ENCODE measurements at regions not wholly inside any gene's neighbourhood (a gene's known extent, or its start where the extent isn't known, plus 50 kb on each side); places are given as distances from the start of the nearest gene placed in this dataset.
"Not testable (repeated sequence)": the region's sequence is repeated elsewhere in the genome, so short reads cannot be mapped to it uniquely, and the experiment has no call there.

GRCh38 chr18:67007085-67007484 is 403.2 kb upstream of the CDH19 start:
- DNase-seq (ENCODE audit: low spot score) = no peak

- no peak for DNase-seq (ENCODE audit: low spot score)
Measured at GRCh38 chr18:67001052-67001451, 397.2 kb upstream of the CDH19 start.

GRCh38 chr18:66999003-66999402 is 395.1 kb upstream of the CDH19 start:
- DNase-seq (ENCODE audit: low spot score) = no peak

- no peak for DNase-seq (ENCODE audit: low spot score)
Measured at GRCh38 chr18:66995270-66995669, 391.4 kb upstream of the CDH19 start.

- DNase-seq (ENCODE audit: low spot score) = no peak
Measured at GRCh38 chr18:66994790-66995189, 390.9 kb upstream of the CDH19 start.

- no peak for DNase-seq (ENCODE audit: low spot score)
Measured at GRCh38 chr18:66993492-66993891, 389.6 kb upstream of the CDH19 start.

GRCh38 chr18:66990909-66991308 is 387.0 kb upstream of the CDH19 start:
- DNase-seq (ENCODE audit: low spot score) = no peak

GRCh38 chr18:66979009-66979408 is 375.1 kb upstream of the CDH19 start:
- no peak for DNase-seq (ENCODE audit: low spot score)

- no peak for DNase-seq (ENCODE audit: low spot score)
Measured at GRCh38 chr18:66972681-66973080, 368.8 kb upstream of the CDH19 start.

- DNase-seq (ENCODE audit: low spot score) = no peak
Measured at GRCh38 chr18:66971960-66972359, 368.1 kb upstream of the CDH19 start.

- no peak for DNase-seq (ENCODE audit: low spot score)
Measured at GRCh38 chr18:66966171-66966570, 362.3 kb upstream of the CDH19 start.

- DNase-seq (ENCODE audit: low spot score) = no peak
Measured at GRCh38 chr18:66958309-66958708, 354.4 kb upstream of the CDH19 start.

- DNase-seq (ENCODE audit: low spot score) = no peak
Measured at GRCh38 chr18:66951750-66952149, 347.9 kb upstream of the CDH19 start.

- DNase-seq (ENCODE audit: low spot score) = no peak
Measured at GRCh38 chr18:66949419-66949818, 345.5 kb upstream of the CDH19 start.

- DNase-seq (ENCODE audit: low spot score) = no peak
Measured at GRCh38 chr18:66937546-66937945, 333.7 kb upstream of the CDH19 start.

GRCh38 chr18:66931010-66931409 is 327.1 kb upstream of the CDH19 start:
- no peak for DNase-seq (ENCODE audit: low spot score)

- no peak for DNase-seq (ENCODE audit: low spot score)
Measured at GRCh38 chr18:66916834-66917233, 312.9 kb upstream of the CDH19 start.

- no peak for DNase-seq (ENCODE audit: low spot score)
Measured at GRCh38 chr18:66900837-66901236, 296.9 kb upstream of the CDH19 start.

- no peak for DNase-seq (ENCODE audit: low spot score)
Measured at GRCh38 chr18:66895631-66896030, 291.7 kb upstream of the CDH19 start.

GRCh38 chr18:66894851-66895250 is 291.0 kb upstream of the CDH19 start:
- no peak for DNase-seq (ENCODE audit: low spot score)

- DNase-seq (ENCODE audit: low spot score) = not testable (repeated sequence)
Measured at GRCh38 chr18:66892388-66892787, 288.5 kb upstream of the CDH19 start.

GRCh38 chr18:66874812-66875474 is 271.1 kb upstream of the CDH19 start:
- DNase-seq (ENCODE audit: low spot score) = no peak

- DNase-seq (ENCODE audit: low spot score) = no peak
Measured at GRCh38 chr18:66874375-66874774, 270.5 kb upstream of the CDH19 start.

GRCh38 chr18:66873899-66874298 is 270.0 kb upstream of the CDH19 start:
- DNase-seq (ENCODE audit: low spot score) = no peak

GRCh38 chr18:66872277-66872676 is 268.4 kb upstream of the CDH19 start:
- DNase-seq (ENCODE audit: low spot score) = no peak

Measured in globus pallidus (tissue), 1 donor.